ENCODE measurements at regions not wholly inside any gene's neighbourhood (a gene's known extent, or its start where the extent isn't known, plus 50 kb on each side); places are given as distances from the start of the nearest gene placed in this dataset.
A peak's percentile ranks its signal among the peaks of the same experiment; 100 is the strongest.

GRCh38 chr14:58947814-58948445 lies 240.5 kb upstream of the DAAM1 start:
- DNase-seq (ENCODE audit: low read depth) = no peak

- DNase-seq (ENCODE audit: low read depth) = no peak
Observed at GRCh38 chr14:58950555-58950954, 237.9 kb upstream of the DAAM1 start.

GRCh38 chr14:58951143-58951542 lies 237.3 kb upstream of the DAAM1 start:
- no peak for DNase-seq (ENCODE audit: low read depth)

GRCh38 chr14:58954052-58954451 lies 234.4 kb upstream of the DAAM1 start:
- no peak for DNase-seq (ENCODE audit: low read depth)

GRCh38 chr14:58954901-58955861 lies 233.3 kb upstream of the DAAM1 start:
- DNase-seq (ENCODE audit: low read depth) = peak; percentile 63

- DNase-seq (ENCODE audit: low read depth) = no peak
Observed at GRCh38 chr14:58961045-58961731, 227.3 kb upstream of the DAAM1 start.

GRCh38 chr14:58963873-58964597 lies 224.4 kb upstream of the DAAM1 start:
- DNase-seq (ENCODE audit: low read depth) = no peak

- no peak for DNase-seq (ENCODE audit: low read depth)
Observed at GRCh38 chr14:58964598-58964928, 223.9 kb upstream of the DAAM1 start.

GRCh38 chr14:58965601-58966000 lies 222.9 kb upstream of the DAAM1 start:
- DNase-seq (ENCODE audit: low read depth) = no peak

GRCh38 chr14:58966997-58967396 lies 221.5 kb upstream of the DAAM1 start:
- no peak for DNase-seq (ENCODE audit: low read depth)

GRCh38 chr14:58969951-58970751 lies 218.3 kb upstream of the DAAM1 start:
- peak; percentile 54 for DNase-seq (ENCODE audit: low read depth)

- no peak for DNase-seq (ENCODE audit: low read depth)
Observed at GRCh38 chr14:58972233-58973017, 216.0 kb upstream of the DAAM1 start.

GRCh38 chr14:58977366-58977765 lies 211.1 kb upstream of the DAAM1 start:
- DNase-seq (ENCODE audit: low read depth) = peak; percentile 45

GRCh38 chr14:58978343-58978742 lies 210.1 kb upstream of the DAAM1 start:
- DNase-seq (ENCODE audit: low read depth) = no peak

- DNase-seq (ENCODE audit: low read depth) = no peak
Observed at GRCh38 chr14:58979325-58979724, 209.1 kb upstream of the DAAM1 start.

- DNase-seq (ENCODE audit: low read depth) = no peak
Observed at GRCh38 chr14:58981840-58982239, 206.6 kb upstream of the DAAM1 start.

GRCh38 chr14:58985786-58986185 lies 202.7 kb upstream of the DAAM1 start:
- no peak for DNase-seq (ENCODE audit: low read depth)

- no peak for DNase-seq (ENCODE audit: low read depth)
Observed at GRCh38 chr14:58987591-58987990, 200.9 kb upstream of the DAAM1 start.

- peak; percentile 22 for DNase-seq (ENCODE audit: low read depth)
Observed at GRCh38 chr14:58992935-58993334, 195.5 kb upstream of the DAAM1 start.

- DNase-seq (ENCODE audit: low read depth) = no peak
Observed at GRCh38 chr14:58994130-58994529, 194.3 kb upstream of the DAAM1 start.

GRCh38 chr14:59004012-59004411 lies 184.5 kb upstream of the DAAM1 start:
- DNase-seq (ENCODE audit: low read depth) = no peak

All from iris pigment epithelial cell (primary cell).